Astrocyte (in vitro differentiated cells and primary cell): ENCODE measurements at regions not wholly inside any gene's neighbourhood (a gene's known extent, or its start where the extent isn't known, plus 50 kb on each side); places are given as distances from the start of the nearest gene placed in this dataset.

Experiments
- DNase-seq: peaks from one replicate; pipeline ENCODE4 v3.0.0-alpha.2; 2010; ENCODE audit warnings: low read depth
- FAIRE-seq: peaks from 2 replicates; lab custom pipeline; 2011; peaks lifted over from hg19 to GRCh38; lab: Jason Lieb, UNC
- H2AFZ ChIP-seq: 2 replicates; pipeline ENCODE4 v1.6.0; 2012; ENCODE audit warnings: low read depth, low read length, inconsistent platforms
- H3K27ac ChIP-seq: 2 replicates; pipeline ENCODE4 v1.5.1; 2011; ENCODE audit warnings: low read depth, low read length, inconsistent platforms
- H3K27me3 ChIP-seq: 2 replicates; pipeline ENCODE4 v1.6.0; 2011; ENCODE audit warnings: low read length, inconsistent platforms; ENCODE audit not compliant: insufficient read depth
- H3K36me3 ChIP-seq: 2 replicates; pipeline ENCODE4 v1.5.1; 2011; ENCODE audit warnings: low read length, inconsistent platforms; ENCODE audit not compliant: insufficient read depth
- H3K4me1 ChIP-seq: 2 replicates; pipeline ENCODE4 v1.5.1; 2011; ENCODE audit warnings: low read length, inconsistent platforms; ENCODE audit not compliant: insufficient read depth
- H3K4me2 ChIP-seq: 2 replicates; pipeline ENCODE4 v1.6.0; 2012; ENCODE audit warnings: low read length, inconsistent platforms
- H3K4me3 ChIP-seq: 2 replicates; pipeline ENCODE4 v1.5.1; 2011; ENCODE audit warnings: low read depth, mild to moderate bottlenecking, low read length, inconsistent platforms; ENCODE audit not compliant: insufficient read depth
- H3K79me2 ChIP-seq: 2 replicates; pipeline ENCODE4 v1.6.0; 2012; ENCODE audit warnings: mild to moderate bottlenecking, low read length, inconsistent platforms; ENCODE audit not compliant: insufficient read depth
- H3K9ac ChIP-seq: 2 replicates; pipeline ENCODE4 v1.6.0; 2012; ENCODE audit warnings: mild to moderate bottlenecking, low read length, inconsistent platforms
- H3K9me3 ChIP-seq: 2 replicates; pipeline ENCODE4 v1.5.1; 2012; ENCODE audit warnings: low read depth, mild to moderate bottlenecking, low read length, inconsistent platforms; ENCODE audit not compliant: insufficient read depth
- H4K20me1 ChIP-seq: 2 replicates; pipeline ENCODE4 v1.6.0; 2012; ENCODE audit warnings: low read length, inconsistent platforms; ENCODE audit not compliant: insufficient read depth
- H3K27ac Mint-ChIP-seq: one replicate; pipeline ENCODE4 v1.8.0; 2021; ENCODE audit warnings: mild to moderate bottlenecking, mixed read lengths; ENCODE audit not compliant: unreplicated experiment
- H3K27me3 Mint-ChIP-seq: one replicate; pipeline ENCODE4 v1.8.0; 2021; ENCODE audit warnings: low read depth, mixed read lengths; ENCODE audit not compliant: unreplicated experiment
- H3K36me3 Mint-ChIP-seq: one replicate; pipeline ENCODE4 v1.8.0; 2021; ENCODE audit warnings: low read depth, mixed read lengths; ENCODE audit not compliant: unreplicated experiment
- H3K4me1 Mint-ChIP-seq: one replicate; pipeline ENCODE4 v1.8.0; 2021; ENCODE audit warnings: low read depth, mixed read lengths; ENCODE audit not compliant: unreplicated experiment
- H3K4me3 Mint-ChIP-seq: one replicate; pipeline ENCODE4 v1.8.0; 2021; ENCODE audit warnings: mild to moderate bottlenecking, moderate library complexity, mixed read lengths; ENCODE audit not compliant: unreplicated experiment
- H3K9me3 Mint-ChIP-seq: one replicate; pipeline ENCODE4 v1.8.0; 2021; ENCODE audit warnings: mild to moderate bottlenecking, mixed read lengths; ENCODE audit not compliant: unreplicated experiment
- EZH2 ChIP-seq: IDR thresholded peaks from 2 replicates; pipeline ENCODE4 v1.6.1; 2012; ENCODE audit warnings: mild to moderate bottlenecking, low read length, inconsistent platforms; ENCODE audit not compliant: insufficient read depth
- TF ChIP-seq, protein P1 (sequence below): IDR thresholded peaks from 2 replicates; pipeline ENCODE4 v1.5.1; 2011; ENCODE audit warnings: low read depth, mild to moderate bottlenecking, inconsistent platforms, low read length, moderate library complexity; ENCODE audit not compliant: insufficient read depth

DNA sequence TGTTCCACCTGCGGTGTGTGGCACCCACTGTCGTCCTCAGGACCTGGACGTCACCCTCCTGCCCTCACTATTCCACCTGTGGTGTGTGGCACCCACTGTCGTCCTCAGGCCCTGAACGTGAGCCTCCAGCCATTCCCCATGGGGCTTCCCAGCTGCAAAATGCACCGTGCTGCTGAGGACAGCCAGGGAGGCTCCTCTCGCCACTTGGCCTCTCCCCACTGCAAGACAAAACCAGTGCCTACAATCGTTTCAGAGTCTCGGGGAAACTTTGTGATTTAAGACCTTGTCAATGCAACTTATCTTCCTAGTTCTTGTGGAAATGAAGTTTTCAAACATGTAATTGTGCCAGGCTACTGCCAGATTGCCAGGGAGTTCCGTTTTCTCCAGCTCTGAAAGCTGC, 319.3 kb upstream of the SALL3 start:
- H3K36me3 ChIP-seq, result no peaks in the 10 kb centered on the region
- Mint-ChIP-seq H3K27ac (no peak overlapping the region), H3K4me1 (no peaks in the 10 kb centered on the region), H3K4me3 (no peak overlapping the region), H3K36me3 (no peaks in the 10 kb centered on the region), H3K27me3 (no peaks in the 10 kb centered on the region), H3K9me3 (peaks cover 16% of the 10 kb centered on the region)
- peaks cover 22% of the 10 kb centered on the region for H3K9me3 ChIP-seq
- no peaks in the 10 kb centered on the region for H4K20me1 ChIP-seq
- H3K27me3 ChIP-seq, result no peaks in the 10 kb centered on the region
- no peak for TF ChIP-seq EZH2
- TF ChIP-seq, protein P1, sequence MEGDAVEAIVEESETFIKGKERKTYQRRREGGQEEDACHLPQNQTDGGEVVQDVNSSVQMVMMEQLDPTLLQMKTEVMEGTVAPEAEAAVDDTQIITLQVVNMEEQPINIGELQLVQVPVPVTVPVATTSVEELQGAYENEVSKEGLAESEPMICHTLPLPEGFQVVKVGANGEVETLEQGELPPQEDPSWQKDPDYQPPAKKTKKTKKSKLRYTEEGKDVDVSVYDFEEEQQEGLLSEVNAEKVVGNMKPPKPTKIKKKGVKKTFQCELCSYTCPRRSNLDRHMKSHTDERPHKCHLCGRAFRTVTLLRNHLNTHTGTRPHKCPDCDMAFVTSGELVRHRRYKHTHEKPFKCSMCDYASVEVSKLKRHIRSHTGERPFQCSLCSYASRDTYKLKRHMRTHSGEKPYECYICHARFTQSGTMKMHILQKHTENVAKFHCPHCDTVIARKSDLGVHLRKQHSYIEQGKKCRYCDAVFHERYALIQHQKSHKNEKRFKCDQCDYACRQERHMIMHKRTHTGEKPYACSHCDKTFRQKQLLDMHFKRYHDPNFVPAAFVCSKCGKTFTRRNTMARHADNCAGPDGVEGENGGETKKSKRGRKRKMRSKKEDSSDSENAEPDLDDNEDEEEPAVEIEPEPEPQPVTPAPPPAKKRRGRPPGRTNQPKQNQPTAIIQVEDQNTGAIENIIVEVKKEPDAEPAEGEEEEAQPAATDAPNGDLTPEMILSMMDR, result no peak
- H3K4me3 ChIP-seq, result no peak overlapping the region
- no peak overlapping the region for H3K27ac ChIP-seq
- H3K4me2 ChIP-seq, result no peak overlapping the region
- DNase-seq, result no peak
- no peak overlapping the region for H2AFZ ChIP-seq
- H3K79me2 ChIP-seq, result no peaks in the 10 kb centered on the region
- FAIRE-seq, result no peak
- no peak overlapping the region for H3K9ac ChIP-seq
- H3K4me1 ChIP-seq, result no peaks in the 10 kb centered on the region

DNA sequence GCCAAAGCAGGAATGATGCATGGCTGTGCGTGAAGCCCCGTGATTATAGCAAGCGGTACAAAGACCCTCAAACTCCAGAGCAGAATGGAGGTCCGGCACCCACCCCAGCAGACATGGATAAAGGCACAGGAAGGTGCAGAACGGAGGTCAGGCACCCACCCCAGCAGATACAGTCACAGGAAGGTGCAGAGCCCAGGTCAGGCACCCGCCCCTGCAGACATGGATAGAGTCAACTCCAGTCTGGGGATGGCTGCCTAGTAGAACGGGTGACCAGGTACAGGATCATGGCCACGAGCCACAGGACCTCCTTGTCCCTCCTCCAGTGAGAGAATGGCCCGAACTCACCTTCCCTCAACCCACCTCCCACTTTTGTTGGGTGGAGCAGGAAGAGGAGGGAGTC, 318.3 kb upstream of the SALL3 start:
- TF ChIP-seq, protein P1, result no peak
- TF ChIP-seq EZH2, result no peak
- Histone ChIP-seq H3K27me3 (no peaks in the 10 kb centered on the region), H3K4me1 (no peaks in the 10 kb centered on the region), H3K36me3 (no peaks in the 10 kb centered on the region), H2AFZ (no peak overlapping the region), H3K4me3 (no peak overlapping the region), H3K9ac (no peak overlapping the region), H3K4me2 (no peak overlapping the region), H3K27ac (no peak overlapping the region), H3K79me2 (no peaks in the 10 kb centered on the region), H3K9me3 (peaks cover 21% of the 10 kb centered on the region), H4K20me1 (no peaks in the 10 kb centered on the region)
- Mint-ChIP-seq H3K27ac (no peak overlapping the region), H3K36me3 (no peaks in the 10 kb centered on the region), H3K4me1 (no peaks in the 10 kb centered on the region), H3K4me3 (no peak overlapping the region), H3K9me3 (peaks cover 10% of the 10 kb centered on the region), H3K27me3 (no peaks in the 10 kb centered on the region)
- DNase-seq (no peak), FAIRE-seq (no peak)

DNA sequence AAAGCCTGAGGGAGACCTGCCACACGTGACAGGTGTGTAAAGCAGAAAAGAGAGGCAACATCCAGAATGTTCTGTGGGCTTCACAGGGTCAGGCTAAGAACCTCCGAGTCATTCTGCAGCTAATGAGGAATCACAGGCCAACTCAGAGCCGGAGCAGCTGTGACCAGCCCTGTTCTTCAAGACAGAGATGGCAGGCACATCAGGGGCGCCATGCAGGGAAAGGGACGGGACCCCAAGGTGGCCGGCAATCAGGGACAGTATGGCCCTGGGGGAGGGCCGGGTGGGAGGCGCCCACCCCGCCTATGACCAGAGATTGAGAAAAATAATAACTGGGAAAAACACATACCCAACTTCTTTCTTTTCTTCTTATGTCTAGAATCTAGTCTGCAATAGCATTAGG, 316.7 kb upstream of the SALL3 start:
- no peaks in the 10 kb centered on the region for H3K36me3 Mint-ChIP-seq
- Histone ChIP-seq H3K27ac (no peak overlapping the region), H3K4me2 (no peak overlapping the region), H3K79me2 (no peaks in the 10 kb centered on the region), H4K20me1 (no peaks in the 10 kb centered on the region), H3K9me3 (peaks cover 20% of the 10 kb centered on the region), H3K4me1 (no peaks in the 10 kb centered on the region), H3K4me3 (no peak overlapping the region), H2AFZ (no peak overlapping the region), H3K36me3 (no peaks in the 10 kb centered on the region), H3K27me3 (no peaks in the 10 kb centered on the region), H3K9ac (no peak overlapping the region)
- DNase-seq, result no peak
- no peak for FAIRE-seq
- H3K27ac Mint-ChIP-seq, result no peak overlapping the region
- no peak overlapping the region for H3K4me3 Mint-ChIP-seq
- no peaks in the 10 kb centered on the region for H3K27me3 Mint-ChIP-seq
- peaks cover 10% of the 10 kb centered on the region for H3K9me3 Mint-ChIP-seq
- TF ChIP-seq EZH2, result no peak
- TF ChIP-seq, protein P1, result no peak
- H3K4me1 Mint-ChIP-seq, result no peaks in the 10 kb centered on the region
